ENCODE measurements at regions not wholly inside any gene's neighbourhood (a gene's known extent, or its start where the extent isn't known, plus 50 kb on each side); places are given as distances from the start of the nearest gene placed in this dataset.

DNA sequence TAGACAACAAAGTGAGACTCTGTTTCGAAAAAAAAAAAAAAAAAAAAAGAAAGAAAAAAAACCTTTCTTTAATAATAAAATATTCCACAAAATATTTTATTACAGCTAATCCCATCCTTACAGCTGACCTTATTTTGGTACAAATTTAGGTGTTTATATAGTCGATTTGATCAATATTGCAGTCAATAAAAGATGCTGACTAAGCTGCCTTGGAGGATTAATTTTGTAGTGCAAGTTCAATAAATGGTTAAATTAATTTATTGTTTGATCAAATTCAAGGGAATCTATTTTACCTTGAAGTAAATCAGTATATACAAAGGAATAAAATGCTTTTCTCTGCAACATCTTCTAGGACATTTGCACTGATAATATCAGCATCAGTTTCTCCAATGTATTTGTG, 1764.3 kb downstream of the NCAM2 start:
- peaks cover 1% of the 10 kb centered on the region for H3K9me3 Mint-ChIP-seq
- no peaks in the 10 kb centered on the region for H3K36me3 Mint-ChIP-seq (ENCODE audit: low read depth)
- CTCF ChIA-PET = no interaction called here
- POLR2A ChIA-PET = no interaction called here
- no peak overlapping the region for H3K4me3 Mint-ChIP-seq
- H3K27me3 Mint-ChIP-seq = no peaks in the 10 kb centered on the region
- no peak for DNase-seq
- TF ChIP-seq, protein P1, sequence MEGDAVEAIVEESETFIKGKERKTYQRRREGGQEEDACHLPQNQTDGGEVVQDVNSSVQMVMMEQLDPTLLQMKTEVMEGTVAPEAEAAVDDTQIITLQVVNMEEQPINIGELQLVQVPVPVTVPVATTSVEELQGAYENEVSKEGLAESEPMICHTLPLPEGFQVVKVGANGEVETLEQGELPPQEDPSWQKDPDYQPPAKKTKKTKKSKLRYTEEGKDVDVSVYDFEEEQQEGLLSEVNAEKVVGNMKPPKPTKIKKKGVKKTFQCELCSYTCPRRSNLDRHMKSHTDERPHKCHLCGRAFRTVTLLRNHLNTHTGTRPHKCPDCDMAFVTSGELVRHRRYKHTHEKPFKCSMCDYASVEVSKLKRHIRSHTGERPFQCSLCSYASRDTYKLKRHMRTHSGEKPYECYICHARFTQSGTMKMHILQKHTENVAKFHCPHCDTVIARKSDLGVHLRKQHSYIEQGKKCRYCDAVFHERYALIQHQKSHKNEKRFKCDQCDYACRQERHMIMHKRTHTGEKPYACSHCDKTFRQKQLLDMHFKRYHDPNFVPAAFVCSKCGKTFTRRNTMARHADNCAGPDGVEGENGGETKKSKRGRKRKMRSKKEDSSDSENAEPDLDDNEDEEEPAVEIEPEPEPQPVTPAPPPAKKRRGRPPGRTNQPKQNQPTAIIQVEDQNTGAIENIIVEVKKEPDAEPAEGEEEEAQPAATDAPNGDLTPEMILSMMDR (IDR thresholded peaks at IDR 0.05) = no peak
- no peak overlapping the region for H3K27ac Mint-ChIP-seq
- intact Hi-C loops (cut with micrococcal nuclease) = no loop called here
- peaks cover 2% of the 10 kb centered on the region for H3K4me1 Mint-ChIP-seq (ENCODE audit: low read depth)
- no peak for ATAC-seq

DNA sequence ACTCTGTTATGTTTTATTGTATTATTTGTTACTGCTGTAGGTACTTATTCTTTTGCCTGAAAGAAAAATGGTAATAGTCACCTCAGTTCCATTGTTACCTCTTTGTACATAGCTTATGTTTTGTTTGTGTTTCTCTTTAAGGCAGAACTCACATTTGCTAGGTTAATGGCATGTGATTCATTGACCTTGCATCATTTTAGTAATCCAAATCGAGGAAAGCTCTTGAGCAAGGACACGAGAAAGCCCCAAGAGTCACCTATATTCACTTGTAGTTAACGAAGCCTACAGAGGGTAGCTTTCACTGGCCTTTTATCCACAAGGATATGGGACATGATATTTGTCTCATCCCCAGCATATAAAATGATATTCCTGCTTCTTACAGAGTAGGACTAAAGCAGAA, 1765.2 kb downstream of the NCAM2 start:
- POLR2A ChIA-PET = no interaction called here
- intact Hi-C loops (cut with micrococcal nuclease) = no loop called here
- peaks cover 1% of the 10 kb centered on the region for H3K9me3 Mint-ChIP-seq

DNA sequence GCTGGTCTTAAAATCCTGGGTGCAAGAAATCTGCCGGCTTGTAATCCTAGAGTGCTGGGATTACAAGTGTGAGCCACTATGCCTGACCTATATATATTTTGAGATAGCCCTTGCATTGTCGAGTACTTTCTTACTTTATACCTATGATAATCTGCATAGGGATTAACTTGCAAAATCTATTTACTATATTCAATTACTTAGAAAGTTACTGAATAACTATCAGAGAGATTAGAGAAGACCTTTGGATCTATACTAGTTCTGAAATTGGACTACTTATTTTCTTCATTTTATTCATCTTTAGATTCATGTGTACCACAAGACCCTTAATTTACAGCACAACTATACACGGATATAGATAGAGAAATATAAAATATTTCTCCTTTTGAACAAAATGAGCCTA, 1766.0 kb downstream of the NCAM2 start:
- no peaks in the 10 kb centered on the region for H3K36me3 Mint-ChIP-seq (ENCODE audit: low read depth)
- ChIA-PET CTCF (no interaction called here), POLR2A (no interaction called here)
- intact Hi-C loops (cut with micrococcal nuclease) = no loop called here
- no peaks in the 10 kb centered on the region for H3K4me1 Mint-ChIP-seq (ENCODE audit: low read depth)
- ATAC-seq (no peak), DNase-seq (no peak)
- TF ChIP-seq, protein P1 (IDR thresholded peaks at IDR 0.05) = no peak
- no peak overlapping the region for H3K27ac Mint-ChIP-seq
- no peak overlapping the region for H3K4me3 Mint-ChIP-seq
- H3K9me3 Mint-ChIP-seq = peaks cover 1% of the 10 kb centered on the region
- no peaks in the 10 kb centered on the region for H3K27me3 Mint-ChIP-seq

More for the DNA sequence above, 1765.2 kb downstream of the NCAM2 start:
- no peak for ATAC-seq
- CTCF ChIA-PET = no interaction called here
- H3K4me3 Mint-ChIP-seq = no peak overlapping the region
- H3K27me3 Mint-ChIP-seq = no peaks in the 10 kb centered on the region
- no peak for DNase-seq
- H3K4me1 Mint-ChIP-seq (ENCODE audit: low read depth) = peaks cover 2% of the 10 kb centered on the region
- H3K36me3 Mint-ChIP-seq (ENCODE audit: low read depth) = no peaks in the 10 kb centered on the region
- no peak overlapping the region for H3K27ac Mint-ChIP-seq
- TF ChIP-seq, protein P1 (IDR thresholded peaks at IDR 0.05) = no peak

DNA sequence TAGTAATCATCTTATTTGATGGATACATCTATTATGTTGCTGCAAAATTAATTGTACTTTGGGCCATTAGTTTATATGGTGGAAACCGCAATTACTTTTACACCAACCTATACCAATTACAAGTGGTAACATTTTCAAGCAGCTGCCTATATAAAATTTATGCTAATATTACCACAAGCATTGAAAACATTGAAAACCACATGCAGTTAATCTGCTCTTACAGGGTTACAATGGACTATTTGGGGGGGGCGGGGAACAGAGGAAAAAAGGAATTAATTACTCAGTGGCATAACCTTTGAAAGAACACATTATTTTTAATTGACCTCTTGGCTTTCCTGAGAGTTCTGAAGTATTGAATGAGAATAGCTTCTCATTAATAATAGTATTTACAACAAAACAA, 1793.2 kb downstream of the NCAM2 start:
- CTCF ChIA-PET = interaction anchor here (0.7 to 2.9 kb wide), 7 partner anchors 13 to 1626 kb away, joined by 3 to 6 read pairs (median 3); no protein-coding TSS in a partner anchor
- no peaks in the 10 kb centered on the region for H3K4me1 Mint-ChIP-seq (ENCODE audit: low read depth)
- no peaks in the 10 kb centered on the region for H3K9me3 Mint-ChIP-seq
- TF ChIP-seq, protein P1 (IDR thresholded peaks at IDR 0.05) = no peak
- POLR2A ChIA-PET = no interaction called here
- H3K36me3 Mint-ChIP-seq (ENCODE audit: low read depth) = no peaks in the 10 kb centered on the region
- intact Hi-C loops (cut with micrococcal nuclease) = no loop called here
- H3K27me3 Mint-ChIP-seq = peaks cover 2% of the 10 kb centered on the region
- ATAC-seq (no peak), DNase-seq (no peak)
- H3K4me3 Mint-ChIP-seq = no peak overlapping the region
- H3K27ac Mint-ChIP-seq = no peak overlapping the region

DNA sequence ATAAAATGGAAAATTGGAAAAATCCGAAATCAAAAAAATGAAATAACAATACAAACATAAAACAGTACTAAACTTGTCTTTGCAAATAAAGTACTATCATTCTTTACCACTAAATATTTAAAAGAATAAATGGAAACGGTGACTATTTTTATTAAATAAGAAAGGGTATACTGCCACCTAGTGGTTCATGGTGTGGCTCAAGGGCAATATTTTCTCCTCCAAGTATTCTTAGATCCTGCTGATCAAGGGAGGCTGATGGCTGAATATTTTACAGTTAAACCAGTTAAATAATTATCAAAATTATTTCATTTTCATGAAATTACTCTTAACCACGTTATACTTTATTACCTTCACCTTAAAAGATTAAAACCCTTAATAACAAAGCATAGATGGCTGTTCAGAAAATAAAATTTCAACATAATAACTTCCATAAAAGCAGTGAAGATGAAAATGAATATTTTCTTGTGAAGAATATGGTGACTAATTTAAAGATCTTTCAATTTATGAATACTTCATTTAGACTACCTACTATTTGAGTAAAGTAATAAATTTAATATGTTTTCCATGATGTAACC, 1793.9 kb downstream of the NCAM2 start:
- ChIA-PET CTCF (interaction anchor here (0.7 to 2.9 kb wide), 7 partner anchors 12 to 1626 kb away, joined by 3 to 6 read pairs (median 3); no protein-coding TSS in a partner anchor), POLR2A (no interaction called here)
- no peaks in the 10 kb centered on the region for H3K4me1 Mint-ChIP-seq (ENCODE audit: low read depth)
- H3K27me3 Mint-ChIP-seq = peaks cover 2% of the 10 kb centered on the region
- H3K27ac Mint-ChIP-seq = no peak overlapping the region
- peak; percentile 35 for DNase-seq
- intact Hi-C loops (cut with micrococcal nuclease) = no loop called here
- no peak for ATAC-seq
- TF ChIP-seq, protein P1 (IDR thresholded peaks at IDR 0.05) = peak; percentile 77
- H3K9me3 Mint-ChIP-seq = no peaks in the 10 kb centered on the region
- H3K36me3 Mint-ChIP-seq (ENCODE audit: low read depth) = no peaks in the 10 kb centered on the region
- no peak overlapping the region for H3K4me3 Mint-ChIP-seq
